Esophagus muscularis mucosa (tissue), 4 donors: ENCODE measurements at regions not wholly inside any gene's neighbourhood (a gene's known extent, or its start where the extent isn't known, plus 50 kb on each side); places are given as distances from the start of the nearest gene placed in this dataset.

ENCODE experiments used
- DNase-seq: peaks from one replicate; pipeline ENCODE4 v3.0.0-alpha.2; 2017; ENCODE audit errors: extremely low spot score
- H3K27ac ChIP-seq, 4 donors: fragments of 200-600 bp; sonication (generic); replicated peaks in 1 of 4; 1 replicate in 3 of 4; 2 replicates in 1 of 4; pipeline ENCODE4 v1.5.1; 2016 to 2019; ENCODE audit warnings: mild to moderate bottlenecking in 1 of 4
- H3K27me3 ChIP-seq, 4 donors: fragments of 200-600 bp; sonication (generic); one replicate each; pipeline versions ENCODE4 v1.5.1 to v1.6.0; 2016 to 2019
- H3K36me3 ChIP-seq, 4 donors: fragments of 200-600 bp; sonication (generic); one replicate each; pipeline ENCODE4 v1.5.1; 2016 to 2019
- H3K4me1 ChIP-seq, 4 donors: fragments of 200-600 bp; sonication (generic); one replicate each; pipeline ENCODE4 v1.5.1; 2016 to 2019
- H3K4me3 ChIP-seq, 4 donors: fragments of 200-600 bp; sonication (generic); 1 replicate in 2 of 4; 2 replicates in 2 of 4; pipeline ENCODE4 v1.5.1; 2016 to 2019; ENCODE audit warnings: mild to moderate bottlenecking in 4 of 4, moderate library complexity in 1 of 4
- H3K9me3 ChIP-seq, 4 donors: fragments of 200-600 bp; sonication (generic); 1 replicate in 3 of 4; 2 replicates in 1 of 4; pipeline ENCODE4 v1.5.1; 2016 to 2019
- CTCF ChIP-seq, 3 experiments: fragments of 200-600 bp in 2 of 3; fragments of 450-650 bp in 1 of 3; sonication (generic) in 2 of 3; IDR thresholded peaks; one replicate each; pipeline ENCODE4 v1.5.1; 2017 to 2019; ENCODE audit warnings: antibody characterized with exemption in 3 of 3, mild to moderate bottlenecking in 2 of 3, moderate library complexity in 1 of 3
- EP300 ChIP-seq: sonication (generic); formaldehyde crosslinking; IDR thresholded peaks from one replicate; pipeline ENCODE4 v1.6.1; 2017; ENCODE audit warnings: antibody characterized with exemption
- POLR2A ChIP-seq: fragments of 450-650 bp; IDR thresholded peaks from one replicate; pipeline ENCODE4 v1.6.1; 2017; ENCODE audit warnings: antibody characterized with exemption, moderate library complexity, mild to moderate bottlenecking, low read depth
- POLR2AphosphoS5 ChIP-seq, 2 donors: sonication (generic); formaldehyde crosslinking; IDR thresholded peaks; one replicate each; pipeline ENCODE4 v1.6.1; 2017; ENCODE audit warnings: antibody characterized with exemption in 2 of 2
- WGBS: methylation state at CpG from one replicate; pipeline ENCODE4 v1.1.5; 2018; 5-methylcytosine and 5-hydroxymethylcytosine counted together
- intact Hi-C: fragments of 100-400 bp; cut with DNase I; formaldehyde crosslinking; loops from one replicate; pipeline ENCODE4 v1.15.1; 2023

GRCh38 chr7:19403691-19404090 lies 258.5 kb upstream of the FERD3L start:
- 93% methylated on average over 2 of the region's 2 CpGs for WGBS

GRCh38 chr7:19401461-19401860 lies 256.2 kb upstream of the FERD3L start:
- Histone ChIP-seq H3K4me3 (no peak overlapping the region), H3K4me1 (peaks cover 0 to 7% (median 3%) of the 10 kb centered on the region in 4 donors), H3K9me3 (no peaks in the 10 kb centered on the region), H3K36me3 (no peaks in the 10 kb centered on the region), H3K27me3 (no peaks in the 10 kb centered on the region), H3K27ac (no peak overlapping the region)
- 79% methylated on average over 2 of the region's 2 CpGs for WGBS
- intact Hi-C loops: no loop called here
- no peak for DNase-seq
- TF ChIP-seq POLR2AphosphoS5 (IDR thresholded peaks at IDR 0.05) (no peak), POLR2A (no peak), CTCF (IDR thresholded peaks at IDR 0.05) (no peak), EP300 (no peak)

More at GRCh38 chr7:19403691-19404090, 258.5 kb upstream of the FERD3L start:
- no peak overlapping the region for H3K27ac ChIP-seq
- peaks cover 0 to 7% (median 3%) of the 10 kb centered on the region in 4 donors for H3K4me1 ChIP-seq
- no peaks in the 10 kb centered on the region for H3K9me3 ChIP-seq
- no peaks in the 10 kb centered on the region for H3K36me3 ChIP-seq
- intact Hi-C loops: no loop called here
- no peak for DNase-seq
- no peaks in the 10 kb centered on the region for H3K27me3 ChIP-seq
- TF ChIP-seq EP300 (no peak), CTCF (IDR thresholded peaks at IDR 0.05) (no peak), POLR2A (no peak), POLR2AphosphoS5 (IDR thresholded peaks at IDR 0.05) (no peak)
- no peak overlapping the region for H3K4me3 ChIP-seq

GRCh38 chr7:19400758-19401254 lies 255.6 kb upstream of the FERD3L start:
- no peaks in the 10 kb centered on the region for H3K36me3 ChIP-seq
- peaks cover 0 to 7% (median 3%) of the 10 kb centered on the region in 4 donors for H3K4me1 ChIP-seq
- no peak for DNase-seq
- WGBS: 61% methylated on average over 4 of the region's 4 CpGs
- H3K27me3 ChIP-seq: no peaks in the 10 kb centered on the region
- no peak overlapping the region for H3K27ac ChIP-seq
- intact Hi-C loops: no loop called here
- no peaks in the 10 kb centered on the region for H3K9me3 ChIP-seq
- TF ChIP-seq EP300: no peak
- no peak for TF ChIP-seq POLR2AphosphoS5 (IDR thresholded peaks at IDR 0.05)
- TF ChIP-seq POLR2A: no peak
- TF ChIP-seq CTCF (IDR thresholded peaks at IDR 0.05): no peak
- H3K4me3 ChIP-seq: no peak overlapping the region

- Histone ChIP-seq H3K4me3 (no peak overlapping the region), H3K27ac (no peak overlapping the region), H3K27me3 (no peaks in the 10 kb centered on the region), H3K36me3 (no peaks in the 10 kb centered on the region), H3K4me1 (no peaks in the 10 kb centered on the region), H3K9me3 (no peaks in the 10 kb centered on the region)
- WGBS: 56% methylated on average over 4 of the region's 4 CpGs
- DNase-seq: no peak
- intact Hi-C loops: no loop called here
- no peak for TF ChIP-seq EP300
- TF ChIP-seq POLR2AphosphoS5 (IDR thresholded peaks at IDR 0.05): no peak
- TF ChIP-seq CTCF (IDR thresholded peaks at IDR 0.05): no peak
- no peak for TF ChIP-seq POLR2A
Observed at GRCh38 chr7:19397911-19398310, 252.7 kb upstream of the FERD3L start.

- DNase-seq: no peak
- no peak for TF ChIP-seq CTCF (IDR thresholded peaks at IDR 0.05)
- TF ChIP-seq POLR2A: no peak
- TF ChIP-seq EP300: no peak
- no peak for TF ChIP-seq POLR2AphosphoS5 (IDR thresholded peaks at IDR 0.05)
- H3K4me1 ChIP-seq: no peaks in the 10 kb centered on the region
- no peaks in the 10 kb centered on the region for H3K9me3 ChIP-seq
- intact Hi-C loops: no loop called here
- H3K27ac ChIP-seq: no peak overlapping the region
- H3K27me3 ChIP-seq: no peaks in the 10 kb centered on the region
- H3K36me3 ChIP-seq: no peaks in the 10 kb centered on the region
- H3K4me3 ChIP-seq: no peak overlapping the region
- WGBS: 83% methylated on average over 3 of the region's 3 CpGs
Observed at GRCh38 chr7:19392246-19392645, 247.0 kb upstream of the FERD3L start.
